Esophagus squamous epithelium (tissue), 4 donors: ENCODE measurements at regions not wholly inside any gene's neighbourhood (a gene's known extent, or its start where the extent isn't known, plus 50 kb on each side); places are given as distances from the start of the nearest gene placed in this dataset.

Experiments used
- POLR2A ChIP-seq, 4 donors: fragments of 450-650 bp; IDR thresholded peaks; one replicate each; pipeline ENCODE4 v1.6.1; 2017; ENCODE audit warnings: antibody characterized with exemption in 4 of 4, mild to moderate bottlenecking in 4 of 4, moderate library complexity in 3 of 4
- TF ChIP-seq, protein P1 (sequence below), 6 experiments: fragments of 450-650 bp in 4 of 6; fragments of 200-600 bp in 2 of 6; sonication (generic) in 2 of 6; IDR thresholded peaks; one replicate each; pipeline ENCODE4 v1.5.1; 2016 to 2019; ENCODE audit warnings: antibody characterized with exemption in 6 of 6, mild to moderate bottlenecking in 4 of 6, moderate library complexity in 4 of 6

DNA sequence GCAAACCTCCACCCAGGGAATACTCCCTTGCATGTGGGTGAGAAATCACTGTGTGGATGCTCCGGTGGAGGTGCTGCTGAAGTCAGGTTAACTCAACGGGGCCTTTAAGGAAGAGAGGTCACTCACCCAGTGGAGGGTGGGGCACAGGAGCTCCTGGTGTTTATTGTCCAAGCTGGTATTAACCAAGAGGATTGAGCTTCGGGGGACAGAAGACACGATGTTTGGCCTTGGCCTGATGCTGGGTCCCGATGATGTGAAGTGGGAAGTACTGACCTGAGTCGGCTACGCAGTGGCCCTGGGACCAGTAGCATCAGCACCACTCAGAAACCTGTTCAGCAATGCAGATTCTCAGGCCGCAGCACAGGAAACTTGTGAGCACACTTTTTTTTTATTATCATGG lies 85.7 kb upstream of the WASF3 start:
- TF ChIP-seq, protein P1, sequence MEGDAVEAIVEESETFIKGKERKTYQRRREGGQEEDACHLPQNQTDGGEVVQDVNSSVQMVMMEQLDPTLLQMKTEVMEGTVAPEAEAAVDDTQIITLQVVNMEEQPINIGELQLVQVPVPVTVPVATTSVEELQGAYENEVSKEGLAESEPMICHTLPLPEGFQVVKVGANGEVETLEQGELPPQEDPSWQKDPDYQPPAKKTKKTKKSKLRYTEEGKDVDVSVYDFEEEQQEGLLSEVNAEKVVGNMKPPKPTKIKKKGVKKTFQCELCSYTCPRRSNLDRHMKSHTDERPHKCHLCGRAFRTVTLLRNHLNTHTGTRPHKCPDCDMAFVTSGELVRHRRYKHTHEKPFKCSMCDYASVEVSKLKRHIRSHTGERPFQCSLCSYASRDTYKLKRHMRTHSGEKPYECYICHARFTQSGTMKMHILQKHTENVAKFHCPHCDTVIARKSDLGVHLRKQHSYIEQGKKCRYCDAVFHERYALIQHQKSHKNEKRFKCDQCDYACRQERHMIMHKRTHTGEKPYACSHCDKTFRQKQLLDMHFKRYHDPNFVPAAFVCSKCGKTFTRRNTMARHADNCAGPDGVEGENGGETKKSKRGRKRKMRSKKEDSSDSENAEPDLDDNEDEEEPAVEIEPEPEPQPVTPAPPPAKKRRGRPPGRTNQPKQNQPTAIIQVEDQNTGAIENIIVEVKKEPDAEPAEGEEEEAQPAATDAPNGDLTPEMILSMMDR (IDR thresholded peaks at IDR 0.05) = no peak
- no peak for TF ChIP-seq POLR2A (IDR thresholded peaks at IDR 0.05)
